Endothelial cell of umbilical vein (primary cell): ENCODE measurements at regions not wholly inside any gene's neighbourhood (a gene's known extent, or its start where the extent isn't known, plus 50 kb on each side); places are given as distances from the start of the nearest gene placed in this dataset.

ENCODE experiments used
- CTCF ChIP-seq, 2 donors: IDR thresholded peaks; 1 replicate in 1 of 2; 2 replicates in 1 of 2; pipeline ENCODE4 v1.5.1; 2011; ENCODE audit warnings: low read length in 2 of 2, mild to moderate bottlenecking in 2 of 2, moderate library complexity in 2 of 2, control low read depth in 1 of 2, inconsistent platforms in 1 of 2, low read depth in 1 of 2; ENCODE audit not compliant: insufficient read depth in 1 of 2; ENCODE audit errors: extremely low read depth in 1 of 2
- EZH2 ChIP-seq: IDR thresholded peaks from 2 replicates; pipeline ENCODE4 v1.6.1; 2012; ENCODE audit warnings: borderline replicate concordance, low read depth, mild to moderate bottlenecking, moderate library complexity, low read length, inconsistent platforms; ENCODE audit not compliant: severe bottlenecking
- MAX ChIP-seq: IDR thresholded peaks from 2 replicates; pipeline ENCODE4 v1.6.1; 2011; ENCODE audit not compliant: insufficient read depth, insufficient read length
- POLR2A ChIP-seq: IDR thresholded peaks from 2 replicates; pipeline ENCODE4 v1.6.1; 2012; ENCODE audit warnings: low read depth, mild to moderate bottlenecking, control low read depth, low read length
- POLR2AphosphoS5 ChIP-seq: IDR thresholded peaks from 2 replicates; pipeline ENCODE4 v1.6.1; 2012; ENCODE audit warnings: low read depth, mild to moderate bottlenecking, control low read depth, low read length, moderate library complexity; ENCODE audit not compliant: insufficient read depth

DNA sequence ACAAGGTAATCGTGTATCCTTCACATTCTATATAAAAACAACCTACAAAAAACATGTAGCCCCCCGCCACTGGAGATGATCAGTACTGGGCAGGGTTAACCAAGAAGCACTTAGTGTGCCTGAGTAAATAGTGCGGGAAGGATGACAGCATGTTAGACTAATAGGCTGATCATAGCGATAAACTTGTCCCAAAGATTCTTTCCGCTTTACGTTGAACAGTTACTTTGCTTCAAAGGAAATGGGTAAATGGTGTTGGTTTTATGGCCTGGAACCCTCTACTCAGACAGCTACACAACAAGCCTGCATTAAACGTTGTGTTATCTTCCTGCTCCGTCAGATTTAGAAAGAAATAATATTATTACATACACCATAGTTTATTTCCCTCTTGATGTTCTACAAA, 67.7 kb downstream of the CTAGE1 start:
- TF ChIP-seq POLR2AphosphoS5 = peak; percentile 60
- TF ChIP-seq CTCF (IDR thresholded peaks at IDR 0.05; ENCODE audit: extremely low read depth in 1 of 2, insufficient read depth in 1 of 2, low read depth in 1 of 2, low read length in 2 of 2) = no peak
- peak; percentile 32 for TF ChIP-seq POLR2A
- no peak for TF ChIP-seq MAX
- no peak for TF ChIP-seq EZH2
